ENCODE measurements at regions not wholly inside any gene's neighbourhood (a gene's known extent, or its start where the extent isn't known, plus 50 kb on each side); places are given as distances from the start of the nearest gene placed in this dataset.

DNA sequence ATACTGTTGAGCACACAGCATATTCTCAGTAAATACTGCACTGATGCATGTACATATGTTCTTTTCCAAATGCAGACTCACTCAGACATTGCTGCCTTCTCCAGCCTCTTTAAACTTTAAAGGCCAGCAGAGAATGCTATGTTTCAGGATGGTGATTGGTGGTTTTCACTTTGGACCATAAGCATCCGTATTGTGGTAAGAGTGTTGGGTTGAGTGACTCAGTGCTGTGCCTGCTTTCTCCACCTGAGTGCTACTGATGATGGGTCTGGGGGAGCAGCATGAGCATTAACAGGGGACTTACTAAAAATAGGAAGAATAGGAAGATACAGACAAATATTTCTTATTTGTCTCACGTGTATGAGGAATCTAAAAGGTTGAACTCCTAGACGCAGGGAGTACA lies 56.3 kb upstream of the ZNF92 start:
- TF ChIP-seq, protein P1, sequence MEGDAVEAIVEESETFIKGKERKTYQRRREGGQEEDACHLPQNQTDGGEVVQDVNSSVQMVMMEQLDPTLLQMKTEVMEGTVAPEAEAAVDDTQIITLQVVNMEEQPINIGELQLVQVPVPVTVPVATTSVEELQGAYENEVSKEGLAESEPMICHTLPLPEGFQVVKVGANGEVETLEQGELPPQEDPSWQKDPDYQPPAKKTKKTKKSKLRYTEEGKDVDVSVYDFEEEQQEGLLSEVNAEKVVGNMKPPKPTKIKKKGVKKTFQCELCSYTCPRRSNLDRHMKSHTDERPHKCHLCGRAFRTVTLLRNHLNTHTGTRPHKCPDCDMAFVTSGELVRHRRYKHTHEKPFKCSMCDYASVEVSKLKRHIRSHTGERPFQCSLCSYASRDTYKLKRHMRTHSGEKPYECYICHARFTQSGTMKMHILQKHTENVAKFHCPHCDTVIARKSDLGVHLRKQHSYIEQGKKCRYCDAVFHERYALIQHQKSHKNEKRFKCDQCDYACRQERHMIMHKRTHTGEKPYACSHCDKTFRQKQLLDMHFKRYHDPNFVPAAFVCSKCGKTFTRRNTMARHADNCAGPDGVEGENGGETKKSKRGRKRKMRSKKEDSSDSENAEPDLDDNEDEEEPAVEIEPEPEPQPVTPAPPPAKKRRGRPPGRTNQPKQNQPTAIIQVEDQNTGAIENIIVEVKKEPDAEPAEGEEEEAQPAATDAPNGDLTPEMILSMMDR (IDR thresholded peaks at IDR 0.05): no peak
- TF ChIP-seq POLR2A (IDR thresholded peaks at IDR 0.05) (no peak), EP300 (IDR thresholded peaks at IDR 0.05) (no peak)

Data from tibial nerve (tissue), 4 donors.